ENCODE measurements at regions not wholly inside any gene's neighbourhood (a gene's known extent, or its start where the extent isn't known, plus 50 kb on each side); places are given as distances from the start of the nearest gene placed in this dataset.

- Histone ChIP-seq H3K36me3 (ENCODE audit: insufficient read depth, low read depth, low read length) (no peaks in the 10 kb centered on the region), H3K27ac (ENCODE audit: low read length) (no peak overlapping the region), H3K4me3 (ENCODE audit: low read length) (no peak overlapping the region), H3K9me3 (ENCODE audit: insufficient read depth, low read depth, low read length) (no peaks in the 10 kb centered on the region), H3K27me3 (ENCODE audit: insufficient read depth, low read length) (no peaks in the 10 kb centered on the region), H3K9ac (ENCODE audit: low read depth, low read length) (no peak overlapping the region), H3K4me1 (ENCODE audit: insufficient read depth, low read length) (no peaks in the 10 kb centered on the region)
Observed at GRCh38 chr2:6219906-6220305, 527.7 kb downstream of the SOX11 start.

- no peaks in the 10 kb centered on the region for H3K9me3 ChIP-seq (ENCODE audit: insufficient read depth, low read depth, low read length)
Observed at GRCh38 chr2:6222296-6222695, 530.1 kb downstream of the SOX11 start.

GRCh38 chr2:6224267-6224666 lies 532.1 kb downstream of the SOX11 start:
- no peak overlapping the region for H3K4me3 ChIP-seq (ENCODE audit: low read length)
- H3K27me3 ChIP-seq (ENCODE audit: insufficient read depth, low read length): no peaks in the 10 kb centered on the region
- H3K4me1 ChIP-seq (ENCODE audit: insufficient read depth, low read length): no peaks in the 10 kb centered on the region
- no peak overlapping the region for H3K27ac ChIP-seq (ENCODE audit: low read length)
- H3K9ac ChIP-seq (ENCODE audit: low read depth, low read length): no peak overlapping the region
- no peaks in the 10 kb centered on the region for H3K36me3 ChIP-seq (ENCODE audit: insufficient read depth, low read depth, low read length)
- H3K9me3 ChIP-seq (ENCODE audit: insufficient read depth, low read depth, low read length): no peaks in the 10 kb centered on the region

More at GRCh38 chr2:6222296-6222695, 530.1 kb downstream of the SOX11 start:
- Histone ChIP-seq H3K4me3 (ENCODE audit: low read length) (no peak overlapping the region), H3K27me3 (ENCODE audit: insufficient read depth, low read length) (no peaks in the 10 kb centered on the region), H3K4me1 (ENCODE audit: insufficient read depth, low read length) (no peaks in the 10 kb centered on the region), H3K36me3 (ENCODE audit: insufficient read depth, low read depth, low read length) (no peaks in the 10 kb centered on the region), H3K27ac (ENCODE audit: low read length) (no peak overlapping the region), H3K9ac (ENCODE audit: low read depth, low read length) (no peak overlapping the region)

GRCh38 chr2:6228251-6228650 lies 536.1 kb downstream of the SOX11 start:
- Histone ChIP-seq H3K9me3 (ENCODE audit: insufficient read depth, low read depth, low read length) (no peaks in the 10 kb centered on the region), H3K36me3 (ENCODE audit: insufficient read depth, low read depth, low read length) (no peaks in the 10 kb centered on the region), H3K4me1 (ENCODE audit: insufficient read depth, low read length) (no peaks in the 10 kb centered on the region), H3K27ac (ENCODE audit: low read length) (no peak overlapping the region), H3K9ac (ENCODE audit: low read depth, low read length) (no peak overlapping the region), H3K4me3 (ENCODE audit: low read length) (no peak overlapping the region), H3K27me3 (ENCODE audit: insufficient read depth, low read length) (no peaks in the 10 kb centered on the region)

- H3K36me3 ChIP-seq (ENCODE audit: insufficient read depth, low read depth, low read length): no peaks in the 10 kb centered on the region
- no peak overlapping the region for H3K27ac ChIP-seq (ENCODE audit: low read length)
- H3K9ac ChIP-seq (ENCODE audit: low read depth, low read length): no peak overlapping the region
- no peaks in the 10 kb centered on the region; the same call in 1 of the 2 replicates for H3K4me1 ChIP-seq (ENCODE audit: insufficient read depth, low read length)
- no peak overlapping the region for H3K4me3 ChIP-seq (ENCODE audit: low read length)
- H3K9me3 ChIP-seq (ENCODE audit: insufficient read depth, low read depth, low read length): no peaks in the 10 kb centered on the region
- H3K27me3 ChIP-seq (ENCODE audit: insufficient read depth, low read length): no peaks in the 10 kb centered on the region
Observed at GRCh38 chr2:6231166-6231565, 539.0 kb downstream of the SOX11 start.

GRCh38 chr2:6233993-6234392 lies 541.8 kb downstream of the SOX11 start:
- no peak overlapping the region for H3K4me3 ChIP-seq (ENCODE audit: low read length)
- H3K27ac ChIP-seq (ENCODE audit: low read length): no peak overlapping the region
- no peaks in the 10 kb centered on the region for H3K36me3 ChIP-seq (ENCODE audit: insufficient read depth, low read depth, low read length)
- no peaks in the 10 kb centered on the region for H3K27me3 ChIP-seq (ENCODE audit: insufficient read depth, low read length)
- no peaks in the 10 kb centered on the region; the same call in 1 of the 2 replicates for H3K4me1 ChIP-seq (ENCODE audit: insufficient read depth, low read length)
- peaks cover 8% of the 10 kb centered on the region for H3K9me3 ChIP-seq (ENCODE audit: insufficient read depth, low read depth, low read length)
- H3K9ac ChIP-seq (ENCODE audit: low read depth, low read length): no peak overlapping the region

GRCh38 chr2:6234702-6235101 lies 542.5 kb downstream of the SOX11 start:
- Histone ChIP-seq H3K9me3 (ENCODE audit: insufficient read depth, low read depth, low read length) (peaks cover 9% of the 10 kb centered on the region), H3K36me3 (ENCODE audit: insufficient read depth, low read depth, low read length) (no peaks in the 10 kb centered on the region), H3K27ac (ENCODE audit: low read length) (no peak overlapping the region), H3K4me3 (ENCODE audit: low read length) (no peak overlapping the region), H3K4me1 (ENCODE audit: insufficient read depth, low read length) (no peaks in the 10 kb centered on the region; the same call in 1 of the 2 replicates), H3K9ac (ENCODE audit: low read depth, low read length) (no peak overlapping the region), H3K27me3 (ENCODE audit: insufficient read depth, low read length) (no peaks in the 10 kb centered on the region)

- Histone ChIP-seq H3K4me1 (ENCODE audit: insufficient read depth, low read length) (no peaks in the 10 kb centered on the region; the same call in 1 of the 2 replicates), H3K27me3 (ENCODE audit: insufficient read depth, low read length) (no peaks in the 10 kb centered on the region), H3K9me3 (ENCODE audit: insufficient read depth, low read depth, low read length) (peaks cover 9% of the 10 kb centered on the region), H3K4me3 (ENCODE audit: low read length) (no peak overlapping the region), H3K36me3 (ENCODE audit: insufficient read depth, low read depth, low read length) (no peaks in the 10 kb centered on the region), H3K27ac (ENCODE audit: low read length) (no peak overlapping the region), H3K9ac (ENCODE audit: low read depth, low read length) (no peak overlapping the region)
Observed at GRCh38 chr2:6236317-6236716, 544.1 kb downstream of the SOX11 start.

GRCh38 chr2:6237039-6237660 lies 545.0 kb downstream of the SOX11 start:
- Histone ChIP-seq H3K27ac (ENCODE audit: low read length) (no peak overlapping the region), H3K9ac (ENCODE audit: low read depth, low read length) (no peak overlapping the region), H3K4me3 (ENCODE audit: low read length) (no peak overlapping the region), H3K4me1 (ENCODE audit: insufficient read depth, low read length) (no peaks in the 10 kb centered on the region; the same call in 1 of the 2 replicates), H3K36me3 (ENCODE audit: insufficient read depth, low read depth, low read length) (no peaks in the 10 kb centered on the region), H3K9me3 (ENCODE audit: insufficient read depth, low read depth, low read length) (peaks cover 9% of the 10 kb centered on the region), H3K27me3 (ENCODE audit: insufficient read depth, low read length) (no peaks in the 10 kb centered on the region)

- no peaks in the 10 kb centered on the region for H3K36me3 ChIP-seq (ENCODE audit: insufficient read depth, low read depth, low read length)
- no peak overlapping the region for H3K27ac ChIP-seq (ENCODE audit: low read length)
- no peak overlapping the region for H3K9ac ChIP-seq (ENCODE audit: low read depth, low read length)
- H3K9me3 ChIP-seq (ENCODE audit: insufficient read depth, low read depth, low read length): no peaks in the 10 kb centered on the region; the same call in 1 of the 2 replicates
- no peaks in the 10 kb centered on the region for H3K27me3 ChIP-seq (ENCODE audit: insufficient read depth, low read length)
- no peaks in the 10 kb centered on the region for H3K4me1 ChIP-seq (ENCODE audit: insufficient read depth, low read length)
- H3K4me3 ChIP-seq (ENCODE audit: low read length): no peak overlapping the region
Observed at GRCh38 chr2:6249557-6249956, 557.4 kb downstream of the SOX11 start.

- Histone ChIP-seq H3K9ac (ENCODE audit: low read depth, low read length) (no peak overlapping the region), H3K27me3 (ENCODE audit: insufficient read depth, low read length) (no peaks in the 10 kb centered on the region), H3K9me3 (ENCODE audit: insufficient read depth, low read depth, low read length) (no peaks in the 10 kb centered on the region), H3K36me3 (ENCODE audit: insufficient read depth, low read depth, low read length) (no peaks in the 10 kb centered on the region), H3K27ac (ENCODE audit: low read length) (no peak overlapping the region), H3K4me1 (ENCODE audit: insufficient read depth, low read length) (no peaks in the 10 kb centered on the region), H3K4me3 (ENCODE audit: low read length) (no peak overlapping the region)
Observed at GRCh38 chr2:6254441-6254840, 562.3 kb downstream of the SOX11 start.

- Histone ChIP-seq H3K27ac (ENCODE audit: low read length) (no peak overlapping the region), H3K36me3 (ENCODE audit: insufficient read depth, low read depth, low read length) (no peaks in the 10 kb centered on the region), H3K9me3 (ENCODE audit: insufficient read depth, low read depth, low read length) (no peaks in the 10 kb centered on the region), H3K4me1 (ENCODE audit: insufficient read depth, low read length) (no peaks in the 10 kb centered on the region), H3K27me3 (ENCODE audit: insufficient read depth, low read length) (no peaks in the 10 kb centered on the region), H3K4me3 (ENCODE audit: low read length) (no peak overlapping the region), H3K9ac (ENCODE audit: low read depth, low read length) (no peak overlapping the region)
Observed at GRCh38 chr2:6264198-6264597, 572.0 kb downstream of the SOX11 start.
